Glutamatergic neuron (in vitro differentiated cells): ENCODE measurements at regions not wholly inside any gene's neighbourhood (a gene's known extent, or its start where the extent isn't known, plus 50 kb on each side); places are given as distances from the start of the nearest gene placed in this dataset.

Experiments used
- DNase-seq: peaks from one replicate; pipeline ENCODE4 v3.0.0; 2022
- H3K27ac Mint-ChIP-seq: one replicate; pipeline ENCODE4 v1.8.0; 2020; ENCODE audit warnings: mild to moderate bottlenecking, mixed read lengths, inconsistent platforms; ENCODE audit not compliant: unreplicated experiment
- H3K27me3 Mint-ChIP-seq: one replicate; pipeline ENCODE4 v1.8.0; 2020; ENCODE audit warnings: mild to moderate bottlenecking, moderate library complexity, mixed read lengths, inconsistent platforms; ENCODE audit not compliant: unreplicated experiment
- H3K36me3 Mint-ChIP-seq: one replicate; pipeline ENCODE4 v1.8.0; 2020; ENCODE audit warnings: mild to moderate bottlenecking, mixed read lengths, inconsistent platforms; ENCODE audit not compliant: unreplicated experiment
- H3K4me1 Mint-ChIP-seq: one replicate; pipeline ENCODE4 v1.8.0; 2020; ENCODE audit warnings: mild to moderate bottlenecking, low read depth, mixed read lengths, inconsistent platforms; ENCODE audit not compliant: unreplicated experiment
- H3K4me3 Mint-ChIP-seq: one replicate; pipeline ENCODE4 v1.8.0; 2020; ENCODE audit warnings: mild to moderate bottlenecking, mixed read lengths, inconsistent platforms; ENCODE audit not compliant: unreplicated experiment
- H3K9me3 Mint-ChIP-seq: one replicate; pipeline ENCODE4 v1.8.0; 2020; ENCODE audit warnings: mild to moderate bottlenecking, moderate library complexity, mixed read lengths, inconsistent platforms; ENCODE audit not compliant: unreplicated experiment
- CTCF ChIP-seq: fragments of 200-600 bp; sonication (generic); IDR thresholded peaks from one replicate; pipeline ENCODE4 v1.5.0; 2021; ENCODE audit not compliant: partially characterized antibody, unreplicated experiment

- no peaks in the 10 kb centered on the region for H3K27me3 Mint-ChIP-seq
- H3K4me1 Mint-ChIP-seq: peaks cover 2% of the 10 kb centered on the region
- peaks cover 2% of the 10 kb centered on the region for H3K9me3 Mint-ChIP-seq
- H3K36me3 Mint-ChIP-seq: peaks cover 23% of the 10 kb centered on the region
- no peak overlapping the region for H3K4me3 Mint-ChIP-seq
- DNase-seq: no peak
- H3K27ac Mint-ChIP-seq: no peak overlapping the region
- TF ChIP-seq CTCF: no peak
Observed at GRCh38 chr19:31023038-31023437, 326.2 kb downstream of the TSHZ3 start.

GRCh38 chr19:31018936-31019335 is 330.3 kb downstream of the TSHZ3 start:
- Mint-ChIP-seq H3K4me1 (peaks cover 2% of the 10 kb centered on the region), H3K27me3 (no peaks in the 10 kb centered on the region), H3K36me3 (peaks cover 14% of the 10 kb centered on the region), H3K9me3 (no peaks in the 10 kb centered on the region), H3K27ac (no peak overlapping the region), H3K4me3 (no peak overlapping the region)
- no peak for DNase-seq
- no peak for TF ChIP-seq CTCF

GRCh38 chr19:31015778-31016177 is 333.5 kb downstream of the TSHZ3 start:
- no peaks in the 10 kb centered on the region for H3K9me3 Mint-ChIP-seq
- H3K4me1 Mint-ChIP-seq: no peaks in the 10 kb centered on the region
- no peaks in the 10 kb centered on the region for H3K27me3 Mint-ChIP-seq
- H3K27ac Mint-ChIP-seq: no peak overlapping the region
- no peak for TF ChIP-seq CTCF
- no peak overlapping the region for H3K4me3 Mint-ChIP-seq
- no peak for DNase-seq
- peaks cover 10% of the 10 kb centered on the region for H3K36me3 Mint-ChIP-seq

- Mint-ChIP-seq H3K4me3 (no peak overlapping the region), H3K9me3 (no peaks in the 10 kb centered on the region), H3K36me3 (peaks cover 2% of the 10 kb centered on the region), H3K27ac (no peak overlapping the region), H3K4me1 (no peaks in the 10 kb centered on the region), H3K27me3 (peaks cover 2% of the 10 kb centered on the region)
- DNase-seq: no peak
- no peak for TF ChIP-seq CTCF
Observed at GRCh38 chr19:31014668-31015067, 334.6 kb downstream of the TSHZ3 start.

GRCh38 chr19:31013384-31014020 is 335.7 kb downstream of the TSHZ3 start:
- H3K4me1 Mint-ChIP-seq: no peaks in the 10 kb centered on the region
- no peak overlapping the region for H3K27ac Mint-ChIP-seq
- H3K27me3 Mint-ChIP-seq: peaks cover 2% of the 10 kb centered on the region
- H3K36me3 Mint-ChIP-seq: no peaks in the 10 kb centered on the region
- no peak overlapping the region for H3K4me3 Mint-ChIP-seq
- TF ChIP-seq CTCF: no peak
- no peak for DNase-seq
- H3K9me3 Mint-ChIP-seq: no peaks in the 10 kb centered on the region
